Right lobe of liver (tissue), 4 donors: ENCODE measurements at regions not wholly inside any gene's neighbourhood (a gene's known extent, or its start where the extent isn't known, plus 50 kb on each side); places are given as distances from the start of the nearest gene placed in this dataset.

Source experiments
- CTCF ChIP-seq, 4 donors: fragments of 200-600 bp in 3 of 4; fragments of 450-650 bp in 1 of 4; IDR thresholded peaks; one replicate each; pipeline versions ENCODE4 v1.5.1 to v1.8.0; 2016 to 2022; ENCODE audit warnings: antibody characterized with exemption in 4 of 4, mild to moderate bottlenecking in 2 of 4
- POLR2A ChIP-seq: fragments of 450-650 bp; IDR thresholded peaks from one replicate; pipeline ENCODE4 v1.6.1; 2017; ENCODE audit warnings: antibody characterized with exemption, mild to moderate bottlenecking
- donor health status: DM: no; HTN: no; CAD: no.
- donor health status: DM: no; HTN: no; CAD: no.
- donor health status: DM: no; HTN: yes; CAD: no.

- TF ChIP-seq CTCF (IDR thresholded peaks at IDR 0.05) (no peak), POLR2A (no peak)
Measured at GRCh38 chr1:234546387-234546704, 63.6 kb downstream of the IRF2BP2 start.
